Esophagus mucosa (tissue), 1 donor: ENCODE measurements at regions not wholly inside any gene's neighbourhood (a gene's known extent, or its start where the extent isn't known, plus 50 kb on each side); places are given as distances from the start of the nearest gene placed in this dataset.
"Not testable (repeated sequence)": the region's sequence is repeated elsewhere in the genome, so short reads cannot be mapped to it uniquely, and the experiment has no call there.

Source experiments
- ATAC-seq: fragments of 200-7000 bp; cut with Tn5 transposase; one replicate; pipeline ENCODE4 v1.9.1; 2020
- donor health status: DM: yes; HTN: yes; CAD: no.

GRCh38 chr1:29920316-29920715 is 684.0 kb downstream of the PTPRU start:
- ATAC-seq = no peak

DNA sequence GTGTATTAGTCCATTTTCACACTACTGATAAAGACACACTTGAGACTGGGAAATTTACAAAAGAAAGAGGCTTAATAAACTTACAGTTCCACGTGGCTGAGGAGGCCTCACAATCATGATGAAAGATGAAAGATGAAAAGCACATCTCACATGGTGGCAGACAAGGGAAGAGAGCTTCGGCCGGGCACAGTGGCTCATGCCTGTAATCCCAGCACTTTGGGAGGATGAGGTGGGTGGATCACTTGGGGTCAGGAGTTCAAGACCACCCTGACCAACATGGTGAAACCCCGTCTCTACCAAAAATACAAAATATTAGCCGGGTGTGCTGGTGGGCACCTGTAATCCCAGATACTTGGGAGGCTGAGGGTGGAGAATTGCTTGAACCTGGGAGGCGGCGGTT is 682.7 kb downstream of the PTPRU start:
- not testable (repeated sequence) for ATAC-seq

DNA sequence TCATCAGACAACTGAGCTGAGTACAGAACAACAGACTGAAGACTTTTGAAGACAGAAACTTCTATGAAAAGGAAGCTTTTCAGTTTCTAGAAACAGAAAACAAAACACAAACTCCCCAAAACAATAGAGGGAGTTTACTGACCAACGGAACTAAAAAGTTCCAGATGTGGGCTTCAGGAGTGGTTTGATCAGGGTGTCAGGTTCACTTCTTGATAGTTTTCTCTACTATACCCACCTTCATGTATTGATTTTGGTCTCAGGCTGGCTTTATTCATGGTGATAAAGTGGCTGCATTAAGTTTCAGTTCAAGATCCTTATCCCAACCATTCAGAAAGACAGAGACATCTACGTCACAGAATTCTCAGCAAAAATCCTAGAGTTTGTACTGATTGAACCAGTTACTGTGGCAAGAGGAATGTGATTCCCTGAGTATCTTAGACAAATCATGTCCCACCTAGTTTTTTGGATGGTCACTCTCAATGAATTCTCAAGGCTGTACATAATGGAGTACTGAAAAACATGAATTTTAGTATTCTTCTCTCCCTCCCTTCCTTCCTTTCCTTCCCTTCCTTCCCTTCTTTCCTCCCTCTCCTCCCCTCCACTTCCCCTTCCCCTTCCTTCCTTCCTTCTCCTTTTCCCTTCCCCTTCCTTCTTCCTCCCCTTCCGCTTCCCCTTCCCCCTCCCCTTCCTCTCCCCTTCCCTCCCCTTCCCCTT is 680.5 kb downstream of the PTPRU start:
- ATAC-seq = no peak

- ATAC-seq = no peak
These were observed 678.6 kb downstream of the PTPRU start for GRCh38 chr1:29914936-29915335.

- ATAC-seq = no peak
These were observed 676.1 kb downstream of the PTPRU start for GRCh38 chr1:29912425-29912824.

- no peak for ATAC-seq
These were observed 673.6 kb downstream of the PTPRU start for GRCh38 chr1:29909962-29910361.

DNA sequence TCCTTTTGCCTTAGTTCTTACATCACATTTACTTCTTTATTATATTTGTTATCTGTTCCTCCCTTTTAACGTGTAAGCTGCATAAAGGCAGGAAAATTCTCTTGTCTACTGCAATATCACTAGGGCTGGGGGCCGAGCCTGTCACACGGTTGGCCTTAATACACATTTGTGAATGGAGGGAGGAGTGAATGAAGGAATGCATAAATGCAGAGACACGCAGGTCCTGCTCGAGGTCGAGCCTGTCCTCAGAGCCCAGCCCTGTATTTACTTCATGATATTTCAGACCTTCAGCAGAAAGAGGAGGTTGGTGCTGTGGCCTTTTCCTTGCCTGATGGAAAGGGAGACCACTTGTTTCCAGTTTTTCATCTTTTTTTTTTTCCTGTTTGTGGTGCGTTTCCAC is 671.3 kb downstream of the PTPRU start:
- no peak for ATAC-seq

- ATAC-seq = no peak
These were observed 670.6 kb downstream of the PTPRU start for GRCh38 chr1:29906927-29907326.

DNA sequence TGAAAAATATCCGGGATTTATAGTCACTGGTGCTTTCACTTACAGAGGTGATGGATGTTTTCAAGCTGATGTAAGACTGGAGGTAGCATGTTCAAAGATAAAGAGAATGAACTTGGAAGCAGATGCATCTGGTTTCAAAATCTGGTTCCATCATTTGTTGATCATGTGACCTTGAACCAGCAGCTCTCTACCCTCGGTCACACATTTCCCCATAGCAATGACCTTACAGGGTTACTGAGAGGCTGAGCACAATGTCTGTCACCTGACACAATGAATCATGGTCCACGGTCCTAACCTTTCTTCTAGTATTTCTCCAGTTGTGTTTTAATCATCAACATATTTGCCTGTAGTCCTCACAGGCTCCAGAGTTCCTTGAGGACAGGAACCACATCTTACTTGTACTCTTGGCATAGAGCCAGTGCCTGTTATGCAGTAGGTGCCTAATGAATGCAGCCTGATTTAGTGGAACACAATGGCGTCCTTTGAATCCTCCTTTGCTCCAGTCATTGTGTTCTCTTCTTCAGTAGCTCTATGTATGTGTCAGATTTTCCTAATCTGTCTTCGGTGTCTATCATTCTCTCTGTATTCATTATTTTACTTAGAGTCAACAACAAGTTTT is 667.3 kb downstream of the PTPRU start:
- ATAC-seq = no peak

GRCh38 chr1:29901624-29902325 is 665.5 kb downstream of the PTPRU start:
- no peak for ATAC-seq

- ATAC-seq = no peak
These were observed 664.4 kb downstream of the PTPRU start for GRCh38 chr1:29900712-29901111.

DNA sequence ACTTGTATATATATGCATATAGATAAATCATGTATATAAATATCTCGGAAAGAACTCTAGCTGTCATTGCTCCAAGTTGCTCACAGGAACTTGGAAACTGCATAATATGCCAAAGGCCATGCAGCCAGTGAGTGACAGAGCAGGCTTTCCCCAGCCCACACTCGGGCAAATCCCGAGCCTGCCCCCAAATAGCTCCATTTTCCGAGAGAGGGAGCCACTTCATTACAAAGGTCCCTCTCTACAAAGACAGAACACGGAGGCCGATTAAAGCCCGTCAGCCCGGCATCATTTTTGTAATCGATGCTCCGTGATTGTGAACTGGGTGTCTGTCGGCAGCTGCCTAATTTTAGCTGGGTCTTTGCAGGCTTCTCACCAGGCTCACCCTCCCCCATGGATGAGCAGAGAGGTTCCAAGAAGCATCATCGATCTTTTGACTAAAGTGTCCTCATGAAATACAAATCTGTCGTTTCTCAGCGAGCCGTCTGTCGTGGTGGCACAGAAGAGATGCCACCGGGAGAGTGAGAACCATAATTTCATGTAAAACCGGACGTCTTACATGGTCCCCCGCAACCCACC is 663.9 kb downstream of the PTPRU start:
- ATAC-seq = no peak

- no peak for ATAC-seq
These were observed 660.7 kb downstream of the PTPRU start for GRCh38 chr1:29896791-29897714.

DNA sequence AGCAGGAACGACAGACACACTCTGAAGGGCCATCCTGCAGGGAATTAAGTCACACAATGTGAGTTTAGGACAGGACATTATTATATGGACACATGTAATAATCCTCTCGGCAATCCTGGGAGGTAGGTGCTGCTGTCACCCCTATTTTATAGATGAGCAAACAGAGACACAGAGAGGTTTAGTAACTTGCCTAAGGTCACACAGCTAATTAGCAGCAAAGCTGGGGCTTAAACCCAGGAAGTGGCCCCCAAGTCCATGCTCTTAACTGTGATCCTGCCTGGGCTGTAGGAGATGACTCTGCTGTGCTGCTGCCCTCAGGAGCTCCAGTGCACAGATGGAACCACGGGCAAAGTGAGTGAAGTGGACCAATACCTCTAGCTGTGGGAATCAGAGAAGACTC is 660.0 kb downstream of the PTPRU start:
- ATAC-seq = no peak

DNA sequence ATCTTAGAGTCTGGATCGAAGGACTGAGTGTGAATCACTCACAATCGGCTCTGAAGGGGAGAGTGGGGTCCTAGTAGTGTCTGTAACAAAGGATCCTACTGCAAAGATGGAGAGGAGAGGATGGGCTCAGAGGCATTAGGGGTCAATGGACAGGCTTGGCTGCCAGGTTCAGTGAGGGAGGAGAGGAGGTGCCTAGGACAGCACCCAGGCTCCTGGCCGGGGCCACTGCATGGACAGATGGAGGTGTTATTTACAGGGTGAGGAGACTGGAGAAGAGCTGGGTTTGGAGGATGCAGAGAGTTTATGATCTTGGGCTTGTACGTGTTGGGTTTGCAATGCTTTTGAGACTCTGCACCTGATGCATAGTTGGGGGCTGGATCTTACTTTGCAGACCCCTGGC is 658.9 kb downstream of the PTPRU start:
- no peak for ATAC-seq

DNA sequence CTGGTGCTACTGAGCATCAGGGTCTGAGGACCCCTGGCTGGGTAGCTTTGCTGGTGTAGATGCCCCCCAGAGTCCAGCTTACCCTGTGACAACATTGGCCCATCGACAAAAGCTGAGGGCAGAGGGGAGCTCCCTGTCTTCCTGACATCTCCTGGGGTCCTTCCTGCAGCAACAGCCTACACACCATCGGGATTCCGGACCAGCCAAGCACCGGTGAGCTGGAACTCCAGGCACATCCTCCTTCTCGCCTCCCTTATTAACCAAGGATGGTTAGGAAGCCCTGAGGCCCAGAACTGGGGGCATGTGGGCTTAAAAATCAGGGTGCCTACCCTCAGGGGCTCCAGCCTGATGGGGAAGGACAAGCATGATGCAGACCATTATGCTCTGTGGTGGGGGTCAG is 658.0 kb downstream of the PTPRU start:
- ATAC-seq = no peak

DNA sequence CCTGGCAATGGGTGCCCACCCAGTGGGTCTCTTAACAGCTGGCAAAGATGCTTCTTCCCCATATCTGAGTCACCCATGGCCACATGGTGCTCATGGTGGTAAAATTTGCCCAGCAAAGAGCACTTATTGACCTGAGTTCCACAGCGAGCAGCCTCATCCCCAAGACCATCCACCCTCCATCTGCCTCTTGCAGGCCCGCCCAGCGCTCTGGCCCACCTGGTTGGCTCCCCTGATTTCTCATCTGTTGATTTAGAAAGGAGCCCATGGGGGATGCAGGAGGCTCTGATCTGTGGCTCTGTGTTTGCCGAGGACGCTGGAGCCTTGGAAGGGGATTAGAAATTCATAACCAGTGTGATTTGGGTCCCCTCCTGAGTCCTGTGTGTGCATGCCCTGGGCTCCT is 657.5 kb downstream of the PTPRU start:
- ATAC-seq = no peak

- ATAC-seq = no peak
These were observed 656.9 kb downstream of the PTPRU start for GRCh38 chr1:29893046-29893723.

DNA sequence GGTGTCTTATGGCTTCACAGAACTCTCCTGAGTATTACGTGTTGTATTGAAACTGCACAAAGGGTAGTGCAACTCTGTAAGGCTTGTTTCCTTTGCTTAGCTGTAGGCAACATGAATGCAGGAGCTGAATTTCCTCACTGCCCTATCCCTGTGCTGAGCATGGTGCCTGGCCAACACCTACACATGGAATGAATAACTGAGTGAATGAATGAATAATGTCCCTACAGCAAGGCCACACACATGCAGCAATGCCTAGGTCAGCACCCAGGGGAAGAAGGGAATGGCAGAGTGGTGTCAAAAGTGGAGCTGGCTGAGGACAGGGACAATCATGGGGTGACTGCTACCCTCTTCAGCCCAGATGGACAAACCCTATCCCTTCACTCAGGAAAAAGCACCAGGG is 655.9 kb downstream of the PTPRU start:
- ATAC-seq = no peak

- ATAC-seq = no peak
These were observed 654.1 kb downstream of the PTPRU start for GRCh38 chr1:29890201-29890959.

DNA sequence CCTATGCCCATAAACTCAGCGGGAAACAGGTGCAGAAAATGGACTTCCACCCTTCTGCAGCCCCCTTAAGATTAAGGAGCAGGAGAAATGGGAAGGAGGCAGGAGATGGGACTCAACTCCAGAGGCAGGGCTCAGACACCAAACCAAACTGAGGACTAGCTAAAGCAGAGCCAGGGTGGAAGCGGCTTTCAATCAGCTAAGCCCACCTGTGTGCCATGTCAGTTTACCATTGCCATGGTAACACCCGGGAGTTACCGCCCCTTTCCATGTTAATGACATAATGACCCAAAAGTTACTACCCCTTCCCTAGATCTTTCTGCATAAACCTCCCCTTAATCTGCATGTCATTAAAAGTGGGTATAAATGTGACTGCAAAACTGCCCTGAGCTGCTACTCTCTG is 653.5 kb downstream of the PTPRU start:
- no peak for ATAC-seq
